ENCODE measurements at regions not wholly inside any gene's neighbourhood (a gene's known extent, or its start where the extent isn't known, plus 50 kb on each side); places are given as distances from the start of the nearest gene placed in this dataset.

DNA sequence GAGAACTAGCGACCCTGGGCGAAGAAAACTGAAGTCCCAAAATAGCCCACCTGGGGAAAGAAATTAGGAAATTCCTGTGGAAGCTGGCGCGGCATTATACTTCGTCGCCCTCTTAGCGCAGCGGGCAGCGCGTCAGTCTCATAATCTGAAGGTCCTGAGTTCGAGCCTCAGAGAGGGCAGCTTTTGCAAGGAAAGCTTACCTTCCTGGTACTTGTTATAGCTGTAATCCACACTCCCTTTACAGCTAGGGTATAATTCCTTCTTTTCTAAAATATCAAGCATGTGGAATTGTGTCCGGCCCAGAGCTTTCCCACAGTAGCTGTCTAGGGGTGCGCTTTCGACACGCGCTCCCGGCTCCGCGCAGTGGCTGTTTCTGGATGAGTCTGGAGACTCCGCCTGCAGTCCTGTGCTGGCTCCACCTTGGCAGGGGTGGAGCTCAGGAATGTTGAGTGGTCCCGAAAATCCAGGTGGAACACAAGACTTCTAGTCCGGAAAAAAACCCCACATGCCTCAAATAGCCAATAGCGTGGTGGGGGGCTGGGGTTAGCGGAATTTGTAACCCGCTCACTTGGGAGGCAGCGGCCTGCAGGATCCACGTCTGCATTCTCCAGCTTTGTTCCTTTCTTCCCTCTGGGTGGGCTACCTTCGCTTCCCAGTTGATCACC, 83.7 kb upstream of the ZNF322 start:
- no peak for TF ChIP-seq RXRA (CRISPR knock-in tag; IDR thresholded peaks at IDR 0.05)
- TF ChIP-seq ZFY (CRISPR knock-in tag; IDR thresholded peaks at IDR 0.05), result no peak
- no peak for TF ChIP-seq ARHGAP35 (CRISPR knock-in tag; IDR thresholded peaks at IDR 0.05; ENCODE audit: borderline replicate concordance)
- TF ChIP-seq ASH2L (IDR thresholded peaks at IDR 0.05; ENCODE audit: insufficient read length, low read depth, low read length), result no peak
- TF ChIP-seq, protein P1, sequence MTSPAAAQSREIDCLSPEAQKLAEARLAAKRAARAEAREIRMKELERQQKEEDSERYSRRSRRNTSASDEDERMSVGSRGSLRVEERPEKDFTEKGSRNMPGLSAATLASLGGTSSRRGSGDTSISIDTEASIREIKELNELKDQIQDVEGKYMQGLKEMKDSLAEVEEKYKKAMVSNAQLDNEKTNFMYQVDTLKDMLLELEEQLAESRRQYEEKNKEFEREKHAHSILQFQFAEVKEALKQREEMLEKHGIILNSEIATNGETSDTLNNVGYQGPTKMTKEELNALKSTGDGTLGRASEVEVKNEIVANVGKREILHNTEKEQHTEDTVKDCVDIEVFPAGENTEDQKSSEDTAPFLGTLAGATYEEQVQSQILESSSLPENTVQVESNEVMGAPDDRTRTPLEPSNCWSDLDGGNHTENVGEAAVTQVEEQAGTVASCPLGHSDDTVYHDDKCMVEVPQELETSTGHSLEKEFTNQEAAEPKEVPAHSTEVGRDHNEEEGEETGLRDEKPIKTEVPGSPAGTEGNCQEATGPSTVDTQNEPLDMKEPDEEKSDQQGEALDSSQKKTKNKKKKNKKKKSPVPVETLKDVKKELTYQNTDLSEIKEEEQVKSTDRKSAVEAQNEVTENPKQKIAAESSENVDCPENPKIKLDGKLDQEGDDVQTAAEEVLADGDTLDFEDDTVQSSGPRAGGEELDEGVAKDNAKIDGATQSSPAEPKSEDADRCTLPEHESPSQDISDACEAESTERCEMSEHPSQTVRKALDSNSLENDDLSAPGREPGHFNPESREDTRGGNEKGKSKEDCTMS (CRISPR knock-in tag; conservative IDR thresholded peaks at IDR 0.05), result no peak
- TF ChIP-seq, protein P2, sequence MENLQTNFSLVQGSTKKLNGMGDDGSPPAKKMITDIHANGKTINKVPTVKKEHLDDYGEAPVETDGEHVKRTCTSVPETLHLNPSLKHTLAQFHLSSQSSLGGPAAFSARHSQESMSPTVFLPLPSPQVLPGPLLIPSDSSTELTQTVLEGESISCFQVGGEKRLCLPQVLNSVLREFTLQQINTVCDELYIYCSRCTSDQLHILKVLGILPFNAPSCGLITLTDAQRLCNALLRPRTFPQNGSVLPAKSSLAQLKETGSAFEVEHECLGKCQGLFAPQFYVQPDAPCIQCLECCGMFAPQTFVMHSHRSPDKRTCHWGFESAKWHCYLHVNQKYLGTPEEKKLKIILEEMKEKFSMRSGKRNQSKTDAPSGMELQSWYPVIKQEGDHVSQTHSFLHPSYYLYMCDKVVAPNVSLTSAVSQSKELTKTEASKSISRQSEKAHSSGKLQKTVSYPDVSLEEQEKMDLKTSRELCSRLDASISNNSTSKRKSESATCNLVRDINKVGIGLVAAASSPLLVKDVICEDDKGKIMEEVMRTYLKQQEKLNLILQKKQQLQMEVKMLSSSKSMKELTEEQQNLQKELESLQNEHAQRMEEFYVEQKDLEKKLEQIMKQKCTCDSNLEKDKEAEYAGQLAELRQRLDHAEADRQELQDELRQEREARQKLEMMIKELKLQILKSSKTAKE (CRISPR knock-in tag; IDR thresholded peaks at IDR 0.05; ENCODE audit: borderline replicate concordance), result no peak
- TF ChIP-seq KDM4B (CRISPR knock-in tag; IDR thresholded peaks at IDR 0.05), result no peak
- TF ChIP-seq, protein P3, sequence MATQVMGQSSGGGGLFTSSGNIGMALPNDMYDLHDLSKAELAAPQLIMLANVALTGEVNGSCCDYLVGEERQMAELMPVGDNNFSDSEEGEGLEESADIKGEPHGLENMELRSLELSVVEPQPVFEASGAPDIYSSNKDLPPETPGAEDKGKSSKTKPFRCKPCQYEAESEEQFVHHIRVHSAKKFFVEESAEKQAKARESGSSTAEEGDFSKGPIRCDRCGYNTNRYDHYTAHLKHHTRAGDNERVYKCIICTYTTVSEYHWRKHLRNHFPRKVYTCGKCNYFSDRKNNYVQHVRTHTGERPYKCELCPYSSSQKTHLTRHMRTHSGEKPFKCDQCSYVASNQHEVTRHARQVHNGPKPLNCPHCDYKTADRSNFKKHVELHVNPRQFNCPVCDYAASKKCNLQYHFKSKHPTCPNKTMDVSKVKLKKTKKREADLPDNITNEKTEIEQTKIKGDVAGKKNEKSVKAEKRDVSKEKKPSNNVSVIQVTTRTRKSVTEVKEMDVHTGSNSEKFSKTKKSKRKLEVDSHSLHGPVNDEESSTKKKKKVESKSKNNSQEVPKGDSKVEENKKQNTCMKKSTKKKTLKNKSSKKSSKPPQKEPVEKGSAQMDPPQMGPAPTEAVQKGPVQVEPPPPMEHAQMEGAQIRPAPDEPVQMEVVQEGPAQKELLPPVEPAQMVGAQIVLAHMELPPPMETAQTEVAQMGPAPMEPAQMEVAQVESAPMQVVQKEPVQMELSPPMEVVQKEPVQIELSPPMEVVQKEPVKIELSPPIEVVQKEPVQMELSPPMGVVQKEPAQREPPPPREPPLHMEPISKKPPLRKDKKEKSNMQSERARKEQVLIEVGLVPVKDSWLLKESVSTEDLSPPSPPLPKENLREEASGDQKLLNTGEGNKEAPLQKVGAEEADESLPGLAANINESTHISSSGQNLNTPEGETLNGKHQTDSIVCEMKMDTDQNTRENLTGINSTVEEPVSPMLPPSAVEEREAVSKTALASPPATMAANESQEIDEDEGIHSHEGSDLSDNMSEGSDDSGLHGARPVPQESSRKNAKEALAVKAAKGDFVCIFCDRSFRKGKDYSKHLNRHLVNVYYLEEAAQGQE (IDR thresholded peaks at IDR 0.05; ENCODE audit: borderline replicate concordance in 1 of 2, low read depth in 1 of 2, low read length in 2 of 2), result no peak

Data from HepG2 (cell line).